Urinary bladder (tissue), 3 donors: ENCODE measurements at regions not wholly inside any gene's neighbourhood (a gene's known extent, or its start where the extent isn't known, plus 50 kb on each side); places are given as distances from the start of the nearest gene placed in this dataset.

Experiments
- DNase-seq: peaks from one replicate; pipeline ENCODE4 v3.0.0-alpha.2; 2015; ENCODE audit errors: extremely low spot score
- H3K27ac ChIP-seq: one replicate; pipeline ENCODE4 v1.5.1; 2013; ENCODE audit warnings: low read depth, mild to moderate bottlenecking, moderate library complexity
- H3K36me3 ChIP-seq: one replicate; pipeline ENCODE4 v1.6.1; 2013; ENCODE audit warnings: mild to moderate bottlenecking, moderate library complexity; ENCODE audit not compliant: insufficient read depth
- H3K4me1 ChIP-seq: one replicate; pipeline ENCODE4 v1.6.1; 2013; ENCODE audit warnings: mild to moderate bottlenecking, moderate library complexity; ENCODE audit not compliant: insufficient read depth
- H3K4me3 ChIP-seq: one replicate; pipeline ENCODE4 v1.5.1; 2013; ENCODE audit warnings: low read depth, low read length
- WGBS: extraction: QIAGEN DNeasy Blood & Tissue Kit; methylation state at CpG from one replicate; pipeline ENCODE4 v1.1.7; 2013; 5-methylcytosine and 5-hydroxymethylcytosine counted together
- donor health status: healthy with polysubstance abuse.
- donor health status: healthy.

DNA sequence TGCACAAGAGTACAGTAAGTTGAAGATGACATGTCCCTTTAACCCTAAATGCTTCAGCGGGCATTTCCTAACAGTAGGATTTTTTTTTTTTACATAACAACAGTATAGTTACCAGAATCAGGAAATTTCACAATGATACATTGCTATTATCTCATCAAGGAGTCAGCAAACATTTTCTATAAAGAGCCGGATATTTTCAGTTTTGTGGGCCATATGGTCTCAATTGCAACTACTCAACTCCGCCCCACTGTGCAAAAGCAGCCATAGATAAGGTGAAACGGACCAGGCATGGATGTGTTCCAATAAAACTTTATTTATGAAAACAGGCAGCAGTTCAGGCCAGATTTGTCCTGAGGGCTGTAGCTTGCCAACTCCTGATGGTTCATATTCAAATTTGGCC lies 130.6 kb downstream of the SMAD6 start:
- Histone ChIP-seq H3K36me3 (no peaks in the 10 kb centered on the region), H3K4me3 (no peak overlapping the region), H3K27ac (no peak overlapping the region), H3K4me1 (no peaks in the 10 kb centered on the region)
- DNase-seq, result no peak
- 47% methylated on average over 4 of the region's 4 CpGs for WGBS

DNA sequence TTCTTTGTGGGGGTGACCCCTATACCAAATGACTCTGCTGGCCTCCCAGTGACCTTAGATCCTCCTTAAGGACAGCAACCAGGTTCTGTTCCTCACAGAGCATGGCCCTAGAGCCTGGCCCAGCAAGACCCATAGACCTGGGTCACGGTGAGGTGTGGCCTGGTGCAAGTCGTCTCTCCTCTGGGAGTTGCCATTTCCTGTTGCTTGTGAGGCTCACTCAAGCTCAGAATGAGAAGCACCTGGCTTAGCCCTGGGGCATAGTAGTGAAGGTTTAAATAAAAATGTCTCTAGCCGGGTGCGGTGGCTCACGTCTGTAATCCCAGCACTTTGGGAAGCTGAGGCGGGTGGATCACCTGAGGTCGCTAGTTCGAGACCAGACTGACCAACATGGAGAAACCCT lies 131.3 kb downstream of the SMAD6 start:
- no peak for DNase-seq
- WGBS, result 88% methylated on average over 8 of the region's 8 CpGs
- H3K4me3 ChIP-seq, result no peak overlapping the region

DNA sequence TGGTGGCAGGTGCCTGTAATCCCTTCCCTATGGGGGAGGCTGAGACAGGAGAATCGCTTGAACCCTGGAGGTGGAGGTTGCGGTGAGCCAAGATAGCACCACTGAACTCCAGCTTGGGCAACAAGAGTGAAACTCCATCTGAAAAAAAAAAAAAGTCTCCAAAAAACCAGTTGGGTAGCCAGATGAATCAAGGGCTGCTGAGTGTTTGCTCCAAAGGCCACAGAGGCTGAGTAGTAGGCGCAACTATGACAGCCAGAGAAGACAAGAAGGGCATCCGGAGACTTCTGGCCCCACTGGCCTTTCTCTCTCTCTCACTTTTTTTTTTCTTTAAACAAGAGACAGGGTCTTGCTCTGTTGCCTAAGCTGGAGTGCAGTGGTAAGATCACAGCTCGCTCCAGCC lies 131.8 kb downstream of the SMAD6 start:
- Histone ChIP-seq H3K4me3 (no peak overlapping the region), H3K4me1 (no peaks in the 10 kb centered on the region), H3K27ac (no peak overlapping the region), H3K36me3 (no peaks in the 10 kb centered on the region)
- 87% methylated on average over 5 of the region's 5 CpGs for WGBS
- no peak for DNase-seq

More for the DNA sequence above, 131.3 kb downstream of the SMAD6 start:
- Histone ChIP-seq H3K36me3 (no peaks in the 10 kb centered on the region), H3K4me1 (no peaks in the 10 kb centered on the region), H3K27ac (no peak overlapping the region)

DNA sequence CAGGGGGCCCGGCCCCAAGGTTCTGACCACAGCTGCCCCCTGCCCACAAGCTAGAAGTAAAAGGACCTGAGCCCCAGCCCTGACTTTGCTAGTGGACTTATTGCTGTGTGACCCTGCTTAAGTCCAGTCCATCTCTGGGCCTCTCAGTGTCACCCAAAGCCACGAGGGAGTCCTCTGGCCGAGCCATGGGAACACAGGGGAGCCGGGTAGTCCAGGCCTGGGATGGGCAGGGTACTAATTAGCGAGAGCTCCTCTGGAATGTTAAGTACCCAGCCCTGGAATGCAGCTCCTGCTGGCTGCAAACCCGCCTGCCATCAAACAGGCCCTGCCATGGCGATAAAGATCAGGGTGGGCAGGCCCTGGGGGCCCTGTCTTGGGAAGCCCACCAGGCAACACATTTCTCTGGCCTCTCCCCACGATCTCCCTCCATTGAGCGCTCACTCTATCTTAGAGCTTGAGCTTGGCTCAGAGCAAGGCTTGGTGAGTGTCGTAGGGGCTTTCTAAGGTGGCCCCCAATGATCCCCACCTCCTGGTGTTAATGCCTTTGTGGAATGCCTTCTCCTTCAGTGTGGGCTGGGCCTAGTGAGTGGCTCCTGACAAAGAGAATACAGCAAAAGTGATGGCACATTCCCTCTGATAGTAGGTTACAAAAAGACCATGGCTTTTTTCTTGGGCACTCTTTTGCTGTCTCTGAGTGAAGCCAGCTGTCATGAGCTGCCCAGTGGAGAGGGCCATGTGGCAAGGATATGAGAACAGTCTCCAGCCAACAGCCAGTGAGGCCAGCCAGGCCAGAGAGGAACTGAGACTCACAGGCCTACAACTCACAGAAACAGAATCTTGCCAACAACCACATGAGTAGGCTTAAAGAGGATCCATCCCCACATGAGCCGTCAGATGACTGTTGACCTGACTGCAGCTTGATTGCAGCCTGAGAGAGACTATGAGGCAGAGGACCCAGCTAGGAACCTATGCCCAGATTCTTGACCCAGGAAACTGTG lies 133.1 kb downstream of the SMAD6 start:
- 83% methylated on average over 11 of the region's 11 CpGs for WGBS
- DNase-seq, result no peak
- Histone ChIP-seq H3K36me3 (no peaks in the 10 kb centered on the region), H3K4me1 (no peaks in the 10 kb centered on the region), H3K4me3 (no peak overlapping the region), H3K27ac (no peak overlapping the region)

DNA sequence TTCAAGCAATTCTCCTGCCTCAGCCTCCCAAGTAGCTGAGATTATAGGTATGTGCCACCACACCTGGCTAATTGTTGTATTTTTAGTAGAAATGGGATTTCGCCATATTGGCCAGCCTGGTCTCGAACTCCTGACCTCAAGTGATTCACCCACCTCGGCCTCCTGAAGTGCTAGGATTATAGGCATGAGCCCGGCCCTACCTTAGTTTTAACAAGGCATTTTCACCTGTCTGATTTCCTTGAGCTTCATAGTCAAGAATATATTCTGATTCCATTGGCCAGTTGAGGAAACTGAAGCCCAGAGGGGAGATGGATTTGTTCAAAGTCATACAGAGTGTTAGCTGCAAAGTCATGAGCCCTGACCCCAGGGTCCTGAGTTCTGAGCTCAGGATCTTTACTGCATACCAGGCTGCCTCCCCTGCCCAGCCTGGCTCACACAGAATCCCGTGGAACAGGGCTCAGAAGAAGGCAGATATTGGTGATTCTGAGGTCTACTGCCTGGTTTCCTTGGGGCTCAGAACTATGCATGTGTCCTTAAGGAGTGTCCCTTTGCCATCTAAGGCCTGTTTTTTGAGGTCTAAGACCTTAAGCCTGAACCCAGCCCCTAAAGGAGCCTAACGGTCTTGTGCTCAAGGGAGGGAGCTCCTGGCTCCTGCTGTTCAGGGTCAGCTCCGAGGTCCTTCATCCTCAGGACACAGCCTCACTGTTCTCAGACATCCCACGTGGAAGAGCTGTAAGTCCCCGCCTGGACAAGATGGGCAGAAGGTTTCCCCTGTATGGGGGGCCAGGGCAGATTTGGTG lies 134.4 kb downstream of the SMAD6 start:
- WGBS, result 90% methylated on average over 9 of the region's 9 CpGs
- no peak for DNase-seq
- no peak overlapping the region for H3K27ac ChIP-seq

DNA sequence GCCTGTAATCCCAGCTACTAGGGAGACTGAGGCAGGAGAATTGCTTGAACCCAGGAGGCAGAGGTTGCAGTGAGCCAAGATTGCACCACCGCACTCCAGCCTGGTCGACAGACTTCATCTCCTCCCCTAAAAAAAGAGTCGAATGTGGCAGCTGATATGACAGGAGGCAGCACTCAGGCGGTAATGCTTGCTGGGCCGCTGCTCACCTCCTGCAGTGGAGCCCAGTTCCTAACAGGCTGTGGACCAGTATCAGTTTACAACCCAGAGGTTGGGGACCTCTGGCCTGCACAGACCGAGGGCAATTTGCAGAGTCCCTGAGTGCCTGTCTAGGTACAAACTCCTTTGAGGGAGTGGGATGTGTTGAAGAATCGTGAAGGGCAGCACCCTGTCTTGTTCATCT lies 136.2 kb downstream of the SMAD6 start:
- Histone ChIP-seq H3K4me1 (no peaks in the 10 kb centered on the region), H3K27ac (no peak overlapping the region), H3K4me3 (no peak overlapping the region), H3K36me3 (no peaks in the 10 kb centered on the region)
- DNase-seq, result no peak
- 81% methylated on average over 7 of the region's 7 CpGs for WGBS

More for the DNA sequence above, 134.4 kb downstream of the SMAD6 start:
- Histone ChIP-seq H3K36me3 (no peaks in the 10 kb centered on the region), H3K4me3 (no peak overlapping the region), H3K4me1 (no peaks in the 10 kb centered on the region)

DNA sequence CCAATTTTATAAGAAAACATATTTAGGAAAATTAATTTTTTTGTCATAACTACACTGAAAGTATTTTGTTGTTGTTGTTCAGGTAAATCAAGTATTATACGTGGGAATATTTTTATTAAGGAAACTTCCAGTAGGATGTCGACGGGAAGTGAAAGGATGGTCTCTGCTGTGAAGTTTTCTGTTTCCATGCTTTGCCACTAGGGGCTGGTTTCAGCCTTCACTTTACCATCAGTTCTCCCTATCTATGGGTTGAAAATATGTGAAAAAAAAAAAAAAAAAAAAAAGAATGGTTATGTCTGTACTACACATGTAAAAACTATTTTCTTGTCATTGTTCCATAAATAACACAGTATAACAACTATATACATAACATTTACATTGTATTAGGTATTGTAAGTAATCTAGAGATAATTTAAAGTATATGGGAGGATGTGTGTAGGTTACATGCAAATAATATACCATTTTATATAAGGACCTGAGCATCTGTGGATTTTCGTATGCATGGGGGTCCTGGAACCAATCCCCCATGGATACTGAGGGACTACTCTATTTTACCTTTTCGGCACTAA lies 136.7 kb downstream of the SMAD6 start:
- no peak overlapping the region for H3K27ac ChIP-seq
- H3K4me1 ChIP-seq, result no peaks in the 10 kb centered on the region
- DNase-seq, result no peak
- no peaks in the 10 kb centered on the region for H3K36me3 ChIP-seq
- H3K4me3 ChIP-seq, result no peak overlapping the region
- 54% methylated on average over 5 of the region's 5 CpGs for WGBS

DNA sequence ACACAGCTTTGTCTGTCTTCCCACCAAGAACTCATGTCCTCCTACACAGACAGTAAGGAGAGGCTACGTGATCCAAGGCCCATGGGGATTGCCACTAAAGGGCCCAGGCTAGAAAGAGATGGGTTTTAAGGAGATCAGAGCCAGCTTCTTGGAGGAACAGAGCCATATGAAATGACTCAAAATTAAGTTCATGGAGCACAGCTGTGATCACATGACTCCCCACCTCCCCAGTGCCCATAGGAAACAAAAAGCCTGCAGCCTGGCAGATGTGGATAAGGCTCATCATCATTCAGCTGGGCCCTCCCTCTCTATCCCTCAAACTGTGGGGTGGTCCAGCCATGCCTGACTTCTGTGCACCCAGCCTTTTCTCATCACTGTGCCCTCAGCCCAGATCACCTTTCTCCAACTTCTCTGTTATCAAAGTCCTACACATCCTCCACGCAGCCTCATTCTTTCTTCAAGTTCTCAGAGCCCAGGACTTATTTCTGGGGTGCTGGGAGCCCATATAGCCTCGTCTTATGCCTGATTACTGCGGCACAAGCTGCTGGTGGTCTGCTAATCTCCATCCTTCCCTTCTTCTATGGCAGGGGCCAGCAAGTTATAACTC lies 137.6 kb downstream of the SMAD6 start:
- H3K36me3 ChIP-seq, result no peaks in the 10 kb centered on the region
- DNase-seq, result no peak
- H3K4me3 ChIP-seq, result no peak overlapping the region
- WGBS, result 79% methylated on average over 4 of the region's 4 CpGs
- H3K4me1 ChIP-seq, result no peaks in the 10 kb centered on the region
- H3K27ac ChIP-seq, result no peak overlapping the region

DNA sequence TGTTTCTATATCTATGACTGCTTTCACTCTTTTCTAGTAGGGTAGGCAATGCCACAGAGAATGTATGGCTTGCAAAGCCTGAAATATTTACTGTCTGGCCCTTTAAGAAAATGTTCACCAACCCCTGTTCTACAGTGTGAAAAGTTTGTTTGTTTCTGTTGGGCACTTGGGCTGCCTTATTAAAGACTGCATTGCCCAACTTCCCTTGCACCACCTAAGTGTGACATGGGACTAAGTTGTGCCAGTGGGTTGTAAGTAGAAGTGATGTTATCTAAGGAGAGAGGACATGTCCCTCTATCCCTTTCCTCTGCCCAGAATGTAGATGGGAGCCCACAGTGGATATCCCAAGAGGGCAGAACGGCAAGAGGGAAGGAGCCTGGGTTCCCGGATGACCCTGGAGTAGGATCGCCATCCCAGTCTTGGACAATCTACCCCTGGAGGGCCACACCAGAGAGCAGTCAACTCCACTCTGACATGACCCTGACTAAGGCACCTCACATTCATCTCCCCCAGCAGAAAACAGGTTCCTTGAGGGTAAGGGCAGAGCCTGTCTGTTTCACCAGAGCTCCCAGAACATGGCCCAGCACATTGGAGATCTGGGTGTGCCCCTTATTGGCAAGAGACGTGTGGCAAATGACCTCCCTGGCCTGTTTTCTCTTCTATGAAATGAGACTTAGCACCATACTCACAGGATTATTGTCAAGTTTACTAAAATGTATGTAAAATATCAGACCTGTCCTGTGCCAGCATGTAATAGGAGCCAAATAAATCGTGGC lies 138.8 kb downstream of the SMAD6 start:
- H3K27ac ChIP-seq, result peak overlapping the region; percentile 28
- no peak overlapping the region for H3K4me3 ChIP-seq
- no peaks in the 10 kb centered on the region for H3K36me3 ChIP-seq
- 59% methylated on average over 5 of the region's 5 CpGs for WGBS
- no peaks in the 10 kb centered on the region for H3K4me1 ChIP-seq
- no peak for DNase-seq

DNA sequence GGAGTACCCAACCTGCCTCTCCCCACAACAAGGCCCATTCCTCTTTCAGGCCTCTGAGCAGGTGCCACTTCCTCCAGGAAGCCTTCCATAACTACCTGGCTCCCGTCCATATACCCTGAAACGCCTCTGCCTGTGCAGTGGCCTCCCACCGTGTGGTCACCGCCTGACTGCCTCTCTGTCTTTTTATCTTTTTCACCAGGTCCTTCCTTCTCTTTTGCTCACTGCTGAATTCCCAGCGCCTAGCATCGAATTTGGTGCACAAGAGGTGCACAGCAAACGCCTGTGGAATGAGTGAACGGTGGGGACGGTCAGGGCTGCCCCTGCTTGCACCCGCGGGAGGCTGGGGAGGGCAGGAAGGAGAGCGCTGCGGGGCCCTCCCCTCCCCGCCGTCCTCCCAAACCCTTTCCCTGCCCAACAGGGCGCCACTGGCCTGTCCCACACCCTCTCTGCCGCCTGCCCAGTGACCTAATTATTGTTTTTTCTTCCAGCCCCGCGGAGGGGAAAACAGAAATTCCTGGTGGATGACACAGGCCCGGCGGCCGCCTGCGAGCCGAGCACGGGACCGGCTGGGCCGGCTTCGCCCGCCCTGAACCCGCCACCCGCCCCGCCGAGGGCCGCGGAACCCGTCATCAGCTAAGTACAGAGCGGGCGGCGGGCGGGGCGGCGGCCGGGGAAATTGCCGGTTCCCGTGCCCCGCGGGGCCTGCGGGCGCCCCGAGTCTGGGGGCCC lies 140.1 kb downstream of the SMAD6 start:
- Histone ChIP-seq H3K4me3 (peak overlapping the region; percentile 48), H3K27ac (peak overlapping the region; percentile 63), H3K36me3 (no peaks in the 10 kb centered on the region), H3K4me1 (no peaks in the 10 kb centered on the region)
- 3% methylated on average over 49 of the region's 50 CpGs for WGBS
- DNase-seq, result peak; percentile 67

DNA sequence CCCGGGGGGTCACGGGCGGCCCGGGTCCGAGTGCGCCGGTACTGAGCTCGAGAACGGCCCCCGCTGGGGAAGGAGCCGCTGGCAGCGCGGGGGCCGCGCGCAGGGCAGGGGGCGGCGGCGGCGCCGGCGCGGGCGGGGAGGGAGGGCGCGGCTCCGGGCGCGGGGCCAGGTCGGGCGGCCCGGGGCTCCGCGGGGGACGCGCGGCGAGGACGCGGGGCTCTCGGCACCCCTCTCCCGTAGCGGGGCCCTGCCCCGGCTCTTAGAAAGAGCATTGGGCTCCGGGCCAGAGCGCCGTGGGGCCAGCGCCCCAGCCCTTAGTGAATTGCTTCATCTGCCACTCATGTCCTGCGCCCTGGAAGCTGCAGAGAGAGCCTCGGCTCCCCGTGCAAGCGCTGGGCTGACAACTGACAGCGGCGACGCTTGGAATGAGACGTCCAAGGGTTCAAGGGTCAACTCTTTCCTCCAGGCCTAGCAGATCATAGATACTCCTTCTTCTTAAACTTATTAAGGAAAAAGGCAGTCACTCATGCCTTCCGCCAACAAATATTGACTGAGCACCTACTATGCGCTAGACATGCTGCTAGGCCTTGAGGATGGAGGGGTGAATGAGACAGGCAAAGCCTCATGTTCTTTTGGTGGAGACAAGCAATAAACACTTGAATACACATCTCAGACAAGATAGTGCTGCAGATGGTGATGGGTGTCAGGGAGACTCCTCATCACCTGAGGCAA lies 140.8 kb downstream of the SMAD6 start:
- H3K4me3 ChIP-seq, result peak overlapping the region; percentile 48
- peak overlapping the region; percentile 63 for H3K27ac ChIP-seq
- no peaks in the 10 kb centered on the region for H3K36me3 ChIP-seq
- DNase-seq, result no peak
- no peaks in the 10 kb centered on the region for H3K4me1 ChIP-seq
- WGBS, result 4% methylated on average over 54 of the region's 58 CpGs

DNA sequence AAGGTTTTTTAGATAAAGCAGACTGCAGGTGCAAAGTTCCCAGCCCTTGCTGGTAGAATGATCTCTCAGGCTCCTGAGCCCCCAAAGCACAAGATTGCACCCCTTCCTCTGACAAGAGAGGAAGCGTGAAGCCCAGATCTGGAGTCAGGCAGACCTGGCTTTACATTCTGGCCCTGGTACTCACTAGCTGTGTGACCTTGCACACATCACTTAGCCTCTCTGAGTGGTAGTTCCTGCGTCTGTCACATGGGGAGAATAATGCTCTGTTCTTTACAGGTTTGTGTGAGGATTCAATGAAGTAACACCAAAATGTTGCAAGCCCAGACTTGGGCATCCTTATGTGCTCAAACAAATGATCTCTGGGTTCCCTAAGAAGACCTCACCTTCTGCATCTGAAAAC lies 141.5 kb downstream of the SMAD6 start:
- no peaks in the 10 kb centered on the region for H3K4me1 ChIP-seq
- WGBS, result 0% methylated on average over 2 of the region's 2 CpGs
- no peak overlapping the region for H3K27ac ChIP-seq
- H3K4me3 ChIP-seq, result no peak overlapping the region
- H3K36me3 ChIP-seq, result no peaks in the 10 kb centered on the region
- DNase-seq, result no peak
